ENCODE measurements at regions not wholly inside any gene's neighbourhood (a gene's known extent, or its start where the extent isn't known, plus 50 kb on each side); places are given as distances from the start of the nearest gene placed in this dataset.

DNA sequence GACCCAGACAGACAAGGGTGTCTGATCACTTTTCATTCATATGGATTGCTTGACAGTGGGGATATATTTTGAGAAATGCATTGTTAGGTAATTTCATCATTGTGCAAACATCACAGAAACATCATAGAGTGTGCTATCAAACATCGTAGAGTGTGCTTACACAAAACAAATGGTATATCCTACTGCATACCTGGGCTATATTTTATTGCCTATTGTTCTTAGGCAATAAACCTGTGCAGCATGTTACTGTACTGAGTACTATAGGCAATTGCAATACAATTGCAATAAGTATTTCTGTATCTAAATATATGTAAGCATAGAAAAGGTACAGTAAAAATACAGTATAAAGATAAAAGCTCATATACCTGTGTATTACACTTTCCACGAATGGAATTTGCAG is 319.1 kb downstream of the KIF20B start:
- no peak for TF ChIP-seq POLR2A (IDR thresholded peaks at IDR 0.05; ENCODE audit: insufficient read depth in 1 of 2, low read depth in 2 of 2, low read length in 2 of 2)
- no peak for TF ChIP-seq YY1 (IDR thresholded peaks at IDR 0.05; ENCODE audit: insufficient read depth, insufficient replicate concordance, low read depth, low read length)
- TF ChIP-seq, protein P1, sequence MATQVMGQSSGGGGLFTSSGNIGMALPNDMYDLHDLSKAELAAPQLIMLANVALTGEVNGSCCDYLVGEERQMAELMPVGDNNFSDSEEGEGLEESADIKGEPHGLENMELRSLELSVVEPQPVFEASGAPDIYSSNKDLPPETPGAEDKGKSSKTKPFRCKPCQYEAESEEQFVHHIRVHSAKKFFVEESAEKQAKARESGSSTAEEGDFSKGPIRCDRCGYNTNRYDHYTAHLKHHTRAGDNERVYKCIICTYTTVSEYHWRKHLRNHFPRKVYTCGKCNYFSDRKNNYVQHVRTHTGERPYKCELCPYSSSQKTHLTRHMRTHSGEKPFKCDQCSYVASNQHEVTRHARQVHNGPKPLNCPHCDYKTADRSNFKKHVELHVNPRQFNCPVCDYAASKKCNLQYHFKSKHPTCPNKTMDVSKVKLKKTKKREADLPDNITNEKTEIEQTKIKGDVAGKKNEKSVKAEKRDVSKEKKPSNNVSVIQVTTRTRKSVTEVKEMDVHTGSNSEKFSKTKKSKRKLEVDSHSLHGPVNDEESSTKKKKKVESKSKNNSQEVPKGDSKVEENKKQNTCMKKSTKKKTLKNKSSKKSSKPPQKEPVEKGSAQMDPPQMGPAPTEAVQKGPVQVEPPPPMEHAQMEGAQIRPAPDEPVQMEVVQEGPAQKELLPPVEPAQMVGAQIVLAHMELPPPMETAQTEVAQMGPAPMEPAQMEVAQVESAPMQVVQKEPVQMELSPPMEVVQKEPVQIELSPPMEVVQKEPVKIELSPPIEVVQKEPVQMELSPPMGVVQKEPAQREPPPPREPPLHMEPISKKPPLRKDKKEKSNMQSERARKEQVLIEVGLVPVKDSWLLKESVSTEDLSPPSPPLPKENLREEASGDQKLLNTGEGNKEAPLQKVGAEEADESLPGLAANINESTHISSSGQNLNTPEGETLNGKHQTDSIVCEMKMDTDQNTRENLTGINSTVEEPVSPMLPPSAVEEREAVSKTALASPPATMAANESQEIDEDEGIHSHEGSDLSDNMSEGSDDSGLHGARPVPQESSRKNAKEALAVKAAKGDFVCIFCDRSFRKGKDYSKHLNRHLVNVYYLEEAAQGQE (IDR thresholded peaks at IDR 0.05; ENCODE audit: borderline replicate concordance in 1 of 2, low read depth in 1 of 2, low read length in 2 of 2): no peak
- TF ChIP-seq, protein P2, sequence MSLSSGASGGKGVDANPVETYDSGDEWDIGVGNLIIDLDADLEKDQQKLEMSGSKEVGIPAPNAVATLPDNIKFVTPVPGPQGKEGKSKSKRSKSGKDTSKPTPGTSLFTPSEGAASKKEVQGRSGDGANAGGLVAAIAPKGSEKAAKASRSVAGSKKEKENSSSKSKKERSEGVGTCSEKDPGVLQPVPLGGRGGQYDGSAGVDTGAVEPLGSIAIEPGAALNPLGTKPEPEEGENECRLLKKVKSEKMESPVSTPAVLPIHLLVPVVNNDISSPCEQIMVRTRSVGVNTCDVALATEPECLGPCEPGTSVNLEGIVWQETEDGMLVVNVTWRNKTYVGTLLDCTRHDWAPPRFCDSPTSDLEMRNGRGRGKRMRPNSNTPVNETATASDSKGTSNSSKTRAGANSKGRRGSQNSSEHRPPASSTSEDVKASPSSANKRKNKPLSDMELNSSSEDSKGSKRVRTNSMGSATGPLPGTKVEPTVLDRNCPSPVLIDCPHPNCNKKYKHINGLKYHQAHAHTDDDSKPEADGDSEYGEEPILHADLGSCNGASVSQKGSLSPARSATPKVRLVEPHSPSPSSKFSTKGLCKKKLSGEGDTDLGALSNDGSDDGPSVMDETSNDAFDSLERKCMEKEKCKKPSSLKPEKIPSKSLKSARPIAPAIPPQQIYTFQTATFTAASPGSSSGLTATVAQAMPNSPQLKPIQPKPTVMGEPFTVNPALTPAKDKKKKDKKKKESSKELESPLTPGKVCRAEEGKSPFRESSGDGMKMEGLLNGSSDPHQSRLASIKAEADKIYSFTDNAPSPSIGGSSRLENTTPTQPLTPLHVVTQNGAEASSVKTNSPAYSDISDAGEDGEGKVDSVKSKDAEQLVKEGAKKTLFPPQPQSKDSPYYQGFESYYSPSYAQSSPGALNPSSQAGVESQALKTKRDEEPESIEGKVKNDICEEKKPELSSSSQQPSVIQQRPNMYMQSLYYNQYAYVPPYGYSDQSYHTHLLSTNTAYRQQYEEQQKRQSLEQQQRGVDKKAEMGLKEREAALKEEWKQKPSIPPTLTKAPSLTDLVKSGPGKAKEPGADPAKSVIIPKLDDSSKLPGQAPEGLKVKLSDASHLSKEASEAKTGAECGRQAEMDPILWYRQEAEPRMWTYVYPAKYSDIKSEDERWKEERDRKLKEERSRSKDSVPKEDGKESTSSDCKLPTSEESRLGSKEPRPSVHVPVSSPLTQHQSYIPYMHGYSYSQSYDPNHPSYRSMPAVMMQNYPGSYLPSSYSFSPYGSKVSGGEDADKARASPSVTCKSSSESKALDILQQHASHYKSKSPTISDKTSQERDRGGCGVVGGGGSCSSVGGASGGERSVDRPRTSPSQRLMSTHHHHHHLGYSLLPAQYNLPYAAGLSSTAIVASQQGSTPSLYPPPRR (CRISPR knock-in tag; IDR thresholded peaks at IDR 0.05; ENCODE audit: borderline replicate concordance): no peak
- TF ChIP-seq, protein P3, sequence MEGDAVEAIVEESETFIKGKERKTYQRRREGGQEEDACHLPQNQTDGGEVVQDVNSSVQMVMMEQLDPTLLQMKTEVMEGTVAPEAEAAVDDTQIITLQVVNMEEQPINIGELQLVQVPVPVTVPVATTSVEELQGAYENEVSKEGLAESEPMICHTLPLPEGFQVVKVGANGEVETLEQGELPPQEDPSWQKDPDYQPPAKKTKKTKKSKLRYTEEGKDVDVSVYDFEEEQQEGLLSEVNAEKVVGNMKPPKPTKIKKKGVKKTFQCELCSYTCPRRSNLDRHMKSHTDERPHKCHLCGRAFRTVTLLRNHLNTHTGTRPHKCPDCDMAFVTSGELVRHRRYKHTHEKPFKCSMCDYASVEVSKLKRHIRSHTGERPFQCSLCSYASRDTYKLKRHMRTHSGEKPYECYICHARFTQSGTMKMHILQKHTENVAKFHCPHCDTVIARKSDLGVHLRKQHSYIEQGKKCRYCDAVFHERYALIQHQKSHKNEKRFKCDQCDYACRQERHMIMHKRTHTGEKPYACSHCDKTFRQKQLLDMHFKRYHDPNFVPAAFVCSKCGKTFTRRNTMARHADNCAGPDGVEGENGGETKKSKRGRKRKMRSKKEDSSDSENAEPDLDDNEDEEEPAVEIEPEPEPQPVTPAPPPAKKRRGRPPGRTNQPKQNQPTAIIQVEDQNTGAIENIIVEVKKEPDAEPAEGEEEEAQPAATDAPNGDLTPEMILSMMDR (CRISPR knock-in tag; IDR thresholded peaks at IDR 0.05): no peak
- TF ChIP-seq POLR2AphosphoS5 (IDR thresholded peaks at IDR 0.05; ENCODE audit: low read depth, low read length): no peak
- TF ChIP-seq EP300 (IDR thresholded peaks at IDR 0.05; ENCODE audit: low read depth in 2 of 2, low read length in 2 of 2): no peak
- no peak for TF ChIP-seq EP300 (CRISPR knock-in tag; IDR thresholded peaks at IDR 0.05; ENCODE audit: borderline replicate concordance)
- no peak for TF ChIP-seq SP1 (IDR thresholded peaks at IDR 0.05)
- no peak for TF ChIP-seq SP1 (CRISPR knock-in tag; IDR thresholded peaks at IDR 0.05)

All from HepG2 (cell line).